Erythroblast (primary cell): ENCODE measurements at regions not wholly inside any gene's neighbourhood (a gene's known extent, or its start where the extent isn't known, plus 50 kb on each side); places are given as distances from the start of the nearest gene placed in this dataset.

Experiments used
- GATA1 ChIP-seq: IDR thresholded peaks from 2 replicates; pipeline ENCODE4 v1.6.1; 2011; ENCODE audit warnings: low read depth, mild to moderate bottlenecking, control low read depth, low read length, moderate library complexity
- POLR2A ChIP-seq: IDR thresholded peaks from 2 replicates; pipeline ENCODE4 v1.6.1; 2011; ENCODE audit warnings: mild to moderate bottlenecking, low read length

- TF ChIP-seq POLR2A, result no peak
- TF ChIP-seq GATA1, result no peak
Measured at GRCh38 chr13:112141643-112142400, 74.9 kb downstream of the SOX1 start.
